CD4-positive, CD25-positive, alpha-beta regulatory T cell (primary cell): ENCODE measurements at regions not wholly inside any gene's neighbourhood (a gene's known extent, or its start where the extent isn't known, plus 50 kb on each side); places are given as distances from the start of the nearest gene placed in this dataset.

Source experiments
- ATAC-seq, 2 donors: fragments of 150-1000 bp; cut with Tn5 transposase; one replicate each; pipeline ENCODE4 v1.10.0; 2021; ENCODE audit warnings: low read depth in 2 of 2, moderate number of reproducible peaks in 2 of 2, moderate library complexity in 1 of 2
- DNase-seq, 3 donors: peaks; one replicate each; pipeline versions ENCODE4 v3.0.0 to v3.0.0-alpha.2; 2012 to 2022; ENCODE audit warnings: mixed read lengths in 1 of 3
- H3K27ac ChIP-seq: one replicate; pipeline ENCODE4 v1.7.0; 2013; ENCODE audit warnings: mild to moderate bottlenecking, low read length; ENCODE audit not compliant: insufficient read depth, poor library complexity, severe bottlenecking
- H3K27me3 ChIP-seq: one replicate; pipeline ENCODE4 v1.7.0; 2013; ENCODE audit warnings: low read length; ENCODE audit not compliant: control insufficient read depth, insufficient read depth
- H3K36me3 ChIP-seq: one replicate; pipeline ENCODE4 v1.7.0; 2013; ENCODE audit warnings: mild to moderate bottlenecking, low read length, moderate library complexity; ENCODE audit not compliant: control insufficient read depth, insufficient read depth
- H3K4me1 ChIP-seq: 2 replicates; pipeline ENCODE4 v1.7.0; 2013; ENCODE audit warnings: mild to moderate bottlenecking, low read length; ENCODE audit not compliant: insufficient read depth, control insufficient read depth, poor library complexity, severe bottlenecking
- H3K4me3 ChIP-seq: one replicate; pipeline ENCODE4 v1.7.0; 2013; ENCODE audit warnings: low read depth, mild to moderate bottlenecking, low read length, moderate library complexity
- H3K9me3 ChIP-seq, 2 experiments: 1 replicate in 1 of 2; 2 replicates in 1 of 2; pipeline ENCODE4 v1.7.0; 2013; ENCODE audit warnings: low read length in 2 of 2, mild to moderate bottlenecking in 1 of 2, moderate library complexity in 1 of 2; ENCODE audit not compliant: control insufficient read depth in 2 of 2
- H3K27ac Mint-ChIP-seq, 3 donors: one replicate each; pipeline ENCODE4 v1.8.0; 2020 to 2022; ENCODE audit warnings: mild to moderate bottlenecking in 3 of 3, mixed read lengths in 3 of 3, moderate library complexity in 2 of 3
- H3K27me3 Mint-ChIP-seq: one replicate; pipeline ENCODE4 v1.8.0; 2022; ENCODE audit warnings: mild to moderate bottlenecking, mixed read lengths
- H3K36me3 Mint-ChIP-seq: one replicate; pipeline ENCODE4 v1.8.0; 2020; ENCODE audit warnings: mixed read lengths
- H3K4me1 Mint-ChIP-seq, 4 donors: one replicate each; pipeline ENCODE4 v1.8.0; 2020 to 2022; ENCODE audit warnings: mixed read lengths in 4 of 4, mild to moderate bottlenecking in 1 of 4
- H3K4me3 Mint-ChIP-seq, 4 donors: one replicate each; pipeline ENCODE4 v1.8.0; 2020 to 2022; ENCODE audit warnings: mild to moderate bottlenecking in 4 of 4, mixed read lengths in 4 of 4, moderate library complexity in 3 of 4
- H3K9me3 Mint-ChIP-seq, 7 donors: one replicate each; pipeline ENCODE4 v1.8.0; 2020 to 2022; ENCODE audit warnings: mixed read lengths in 7 of 7, mild to moderate bottlenecking in 3 of 7, moderate library complexity in 2 of 7

- no peak for DNase-seq
- no peaks in the 10 kb centered on the region for H3K27me3 Mint-ChIP-seq
- Histone ChIP-seq H3K36me3 (no peaks in the 10 kb centered on the region), H3K27ac (no peak overlapping the region), H3K4me3 (no peak overlapping the region), H3K27me3 (no peaks in the 10 kb centered on the region), H3K4me1 (no peaks in the 10 kb centered on the region), H3K9me3 (no peaks in the 10 kb centered on the region)
- no peaks in the 10 kb centered on the region for H3K4me1 Mint-ChIP-seq
- H3K4me3 Mint-ChIP-seq, result no peak overlapping the region
- no peaks in the 10 kb centered on the region for H3K36me3 Mint-ChIP-seq
- ATAC-seq, result no peak
- peaks cover 0 to 9% (median 2%) of the 10 kb centered on the region in 7 donors for H3K9me3 Mint-ChIP-seq
- H3K27ac Mint-ChIP-seq, result no peak overlapping the region
Measured at GRCh38 chr21:27643326-27643725, 676.4 kb upstream of the ADAMTS5 start.

DNA sequence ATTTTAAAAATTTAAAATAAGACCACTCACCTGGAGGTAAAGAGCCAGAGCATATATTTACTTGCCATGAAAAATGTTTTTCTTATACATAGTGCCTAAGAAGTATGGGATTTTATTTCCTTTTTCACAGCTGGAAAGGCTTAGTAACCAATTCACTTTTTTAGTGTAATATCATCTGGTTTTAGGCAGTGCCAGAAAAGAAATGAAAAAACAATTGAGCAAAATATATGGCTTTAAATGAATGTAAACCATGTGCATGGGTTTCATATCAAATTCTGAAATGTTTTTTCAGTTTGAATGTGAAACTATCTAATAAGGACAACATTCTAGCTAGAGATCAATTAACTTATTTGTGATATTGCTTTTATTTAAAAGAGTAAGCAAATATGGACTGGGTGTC, 672.4 kb upstream of the ADAMTS5 start:
- ATAC-seq, result no peak
- H3K27ac Mint-ChIP-seq, result no peak overlapping the region
- DNase-seq, result no peak

DNA sequence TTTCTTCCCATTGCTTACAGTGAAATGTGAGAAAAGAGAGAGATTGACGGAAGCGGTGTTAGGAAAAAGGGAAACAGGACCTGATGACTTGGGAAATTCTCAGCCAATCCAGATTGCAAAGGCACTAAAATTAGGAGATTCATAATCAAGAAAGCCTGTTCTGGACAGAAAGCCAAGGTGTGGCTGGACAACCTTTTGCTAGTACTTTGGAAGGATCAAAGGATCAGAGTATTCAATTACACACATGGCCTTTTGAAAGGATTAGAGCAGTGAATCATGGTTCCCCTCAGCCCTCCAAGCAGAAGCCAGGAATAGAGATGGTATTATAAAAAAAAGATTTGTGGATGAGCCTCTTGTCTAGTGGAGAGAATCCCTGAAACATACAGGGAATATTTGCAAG, 669.8 kb upstream of the ADAMTS5 start:
- no peak for DNase-seq
- Mint-ChIP-seq H3K4me1 (no peaks in the 10 kb centered on the region), H3K4me3 (no peak overlapping the region), H3K36me3 (no peaks in the 10 kb centered on the region), H3K27me3 (no peaks in the 10 kb centered on the region), H3K9me3 (peaks cover 0 to 9% (median 4%) of the 10 kb centered on the region in 7 donors), H3K27ac (no peak overlapping the region)
- no peaks in the 10 kb centered on the region for H3K4me1 ChIP-seq
- no peaks in the 10 kb centered on the region for H3K36me3 ChIP-seq
- ATAC-seq, result no peak
- H3K4me3 ChIP-seq, result no peak overlapping the region
- no peaks in the 10 kb centered on the region for H3K27me3 ChIP-seq
- peaks cover 0 to 3% of the 10 kb centered on the region in 2 experiments for H3K9me3 ChIP-seq
- H3K27ac ChIP-seq, result no peak overlapping the region

More for the DNA sequence above, 672.4 kb upstream of the ADAMTS5 start:
- no peaks in the 10 kb centered on the region for H3K4me1 ChIP-seq
- peaks cover 0 to 3% of the 10 kb centered on the region in 2 experiments for H3K9me3 ChIP-seq
- no peak overlapping the region for H3K4me3 Mint-ChIP-seq
- H3K36me3 Mint-ChIP-seq, result no peaks in the 10 kb centered on the region
- no peak overlapping the region for H3K27ac ChIP-seq
- no peaks in the 10 kb centered on the region for H3K27me3 Mint-ChIP-seq
- H3K36me3 ChIP-seq, result no peaks in the 10 kb centered on the region
- H3K4me1 Mint-ChIP-seq, result no peaks in the 10 kb centered on the region
- H3K9me3 Mint-ChIP-seq, result peaks cover 0 to 9% (median 2%) of the 10 kb centered on the region in 7 donors
- no peaks in the 10 kb centered on the region for H3K27me3 ChIP-seq
- no peak overlapping the region for H3K4me3 ChIP-seq

GRCh38 chr21:27633631-27634030, 666.7 kb upstream of the ADAMTS5 start:
- DNase-seq, result no peak
- ATAC-seq, result no peak

DNA sequence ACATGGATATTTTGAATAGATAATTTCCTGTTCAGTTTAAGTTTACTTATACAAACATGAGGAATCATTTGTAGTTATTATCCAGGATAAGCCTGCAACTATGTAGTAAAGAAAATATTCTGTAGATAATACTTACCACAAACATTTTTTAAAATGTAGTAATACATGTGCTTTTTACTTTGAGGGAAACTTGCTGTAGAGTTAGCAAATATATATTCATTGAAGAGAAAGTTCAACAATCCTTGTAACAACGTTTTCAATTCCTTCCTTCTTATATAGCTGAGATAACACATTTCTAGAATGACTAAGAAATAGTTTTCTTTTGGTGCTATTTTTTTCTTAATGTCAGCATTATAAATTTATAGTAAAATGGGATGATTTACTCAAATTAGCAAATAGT, 664.6 kb upstream of the ADAMTS5 start:
- Mint-ChIP-seq H3K27ac (no peak overlapping the region), H3K4me1 (no peaks in the 10 kb centered on the region), H3K27me3 (no peaks in the 10 kb centered on the region), H3K36me3 (no peaks in the 10 kb centered on the region), H3K9me3 (peaks cover 0 to 18% (median 9%) of the 10 kb centered on the region in 7 donors), H3K4me3 (no peak overlapping the region)
- H3K27me3 ChIP-seq, result no peaks in the 10 kb centered on the region
- no peaks in the 10 kb centered on the region for H3K4me1 ChIP-seq
- DNase-seq, result no peak
- H3K27ac ChIP-seq, result no peak overlapping the region
- peaks cover 0 to 3% of the 10 kb centered on the region in 2 experiments for H3K9me3 ChIP-seq
- H3K36me3 ChIP-seq, result no peaks in the 10 kb centered on the region
- H3K4me3 ChIP-seq, result no peak overlapping the region
- no peak for ATAC-seq

More at GRCh38 chr21:27633631-27634030, 666.7 kb upstream of the ADAMTS5 start:
- H3K9me3 Mint-ChIP-seq, result peaks cover 0 to 14% (median 4%) of the 10 kb centered on the region in 7 donors
- H3K27me3 ChIP-seq, result no peaks in the 10 kb centered on the region
- H3K4me3 ChIP-seq, result no peak overlapping the region
- no peak overlapping the region for H3K4me3 Mint-ChIP-seq
- no peaks in the 10 kb centered on the region for H3K27me3 Mint-ChIP-seq
- no peaks in the 10 kb centered on the region for H3K4me1 Mint-ChIP-seq
- H3K9me3 ChIP-seq, result peaks cover 0 to 3% of the 10 kb centered on the region in 2 experiments
- no peaks in the 10 kb centered on the region for H3K36me3 ChIP-seq
- no peaks in the 10 kb centered on the region for H3K4me1 ChIP-seq
- no peak overlapping the region for H3K27ac ChIP-seq
- no peaks in the 10 kb centered on the region for H3K36me3 Mint-ChIP-seq
- no peak overlapping the region for H3K27ac Mint-ChIP-seq

- H3K9me3 Mint-ChIP-seq, result peaks cover 1 to 19% (median 6%) of the 10 kb centered on the region in 7 donors
- no peaks in the 10 kb centered on the region for H3K27me3 ChIP-seq
- H3K4me1 ChIP-seq, result no peaks in the 10 kb centered on the region
- DNase-seq, result no peak
- no peak overlapping the region for H3K27ac Mint-ChIP-seq
- H3K4me3 Mint-ChIP-seq, result no peak overlapping the region
- no peaks in the 10 kb centered on the region for H3K4me1 Mint-ChIP-seq
- H3K9me3 ChIP-seq, result no peaks in the 10 kb centered on the region
- H3K36me3 ChIP-seq, result no peaks in the 10 kb centered on the region
- no peak overlapping the region for H3K4me3 ChIP-seq
- no peaks in the 10 kb centered on the region for H3K27me3 Mint-ChIP-seq
- no peaks in the 10 kb centered on the region for H3K36me3 Mint-ChIP-seq
- no peak for ATAC-seq
- H3K27ac ChIP-seq, result no peak overlapping the region
Measured at GRCh38 chr21:27622631-27623030, 655.7 kb upstream of the ADAMTS5 start.

GRCh38 chr21:27614231-27614630, 647.3 kb upstream of the ADAMTS5 start:
- H3K4me3 Mint-ChIP-seq, result no peak overlapping the region
- Histone ChIP-seq H3K4me1 (no peaks in the 10 kb centered on the region), H3K27me3 (no peaks in the 10 kb centered on the region), H3K36me3 (no peaks in the 10 kb centered on the region), H3K9me3 (no peaks in the 10 kb centered on the region), H3K4me3 (no peak overlapping the region), H3K27ac (no peak overlapping the region)
- H3K9me3 Mint-ChIP-seq, result peaks cover 0 to 28% (median 8%) of the 10 kb centered on the region in 7 donors
- H3K27me3 Mint-ChIP-seq, result no peaks in the 10 kb centered on the region
- H3K36me3 Mint-ChIP-seq, result no peaks in the 10 kb centered on the region
- no peak for DNase-seq
- H3K4me1 Mint-ChIP-seq, result no peaks in the 10 kb centered on the region
- H3K27ac Mint-ChIP-seq, result no peak overlapping the region
- ATAC-seq, result no peak

DNA sequence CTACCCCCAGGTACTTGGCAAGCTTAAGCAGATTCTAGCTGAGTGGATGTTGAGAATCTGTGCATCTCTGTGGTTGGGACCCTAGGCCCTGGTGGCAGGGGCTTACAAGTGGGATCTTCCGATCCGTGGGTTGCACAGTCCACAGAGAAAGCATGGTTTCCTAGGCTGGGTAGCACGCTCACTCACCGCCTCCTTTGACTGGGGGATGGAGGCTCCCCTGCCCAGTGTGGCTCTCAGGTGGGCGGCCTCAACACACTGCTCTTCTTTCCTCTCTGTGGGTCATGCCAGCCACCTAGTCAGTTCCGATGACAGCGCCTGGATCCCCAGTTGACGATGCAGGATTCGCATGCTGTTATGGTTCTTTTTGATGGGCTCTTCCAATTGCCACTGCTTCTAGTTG, 639.5 kb upstream of the ADAMTS5 start:
- Histone ChIP-seq H3K4me3 (no peak overlapping the region), H3K4me1 (no peaks in the 10 kb centered on the region), H3K27me3 (no peaks in the 10 kb centered on the region), H3K9me3 (peaks cover 0 to 3% of the 10 kb centered on the region in 2 experiments), H3K27ac (no peak overlapping the region), H3K36me3 (no peaks in the 10 kb centered on the region)
- no peaks in the 10 kb centered on the region for H3K27me3 Mint-ChIP-seq
- no peaks in the 10 kb centered on the region for H3K4me1 Mint-ChIP-seq
- no peaks in the 10 kb centered on the region for H3K36me3 Mint-ChIP-seq
- ATAC-seq (no peak), DNase-seq (no peak)
- no peak overlapping the region for H3K4me3 Mint-ChIP-seq
- H3K27ac Mint-ChIP-seq, result no peak overlapping the region
- peaks cover 5 to 26% (median 11%) of the 10 kb centered on the region in 7 donors for H3K9me3 Mint-ChIP-seq
